Mucosa of rectum (tissue), 2 donors: ENCODE measurements at regions not wholly inside any gene's neighbourhood (a gene's known extent, or its start where the extent isn't known, plus 50 kb on each side); places are given as distances from the start of the nearest gene placed in this dataset.

ENCODE experiments used
- H3K27ac ChIP-seq, 2 donors: one replicate each; pipeline ENCODE4 v1.7.0; 2013; ENCODE audit warnings: inconsistent platforms in 2 of 2, low read depth in 2 of 2, low read length in 2 of 2
- H3K27me3 ChIP-seq, 2 donors: one replicate each; pipeline ENCODE4 v1.7.0; 2013; ENCODE audit warnings: low read length in 2 of 2; ENCODE audit not compliant: control insufficient read depth in 2 of 2, insufficient read depth in 2 of 2
- H3K36me3 ChIP-seq, 2 donors: one replicate each; pipeline ENCODE4 v1.7.0; 2013; ENCODE audit warnings: low read length in 2 of 2; ENCODE audit not compliant: control insufficient read depth in 2 of 2, insufficient read depth in 2 of 2
- H3K4me1 ChIP-seq, 2 donors: one replicate each; pipeline ENCODE4 v1.7.0; 2013; ENCODE audit warnings: low read length in 2 of 2, mild to moderate bottlenecking in 1 of 2; ENCODE audit not compliant: control insufficient read depth in 2 of 2, insufficient read depth in 2 of 2
- H3K4me3 ChIP-seq, 2 donors: one replicate each; pipeline ENCODE4 v1.7.0; 2013; ENCODE audit warnings: low read length in 2 of 2
- H3K9ac ChIP-seq, 2 donors: one replicate each; pipeline ENCODE4 v1.7.0; 2013; ENCODE audit warnings: low read length in 2 of 2, low read depth in 1 of 2, mild to moderate bottlenecking in 1 of 2
- H3K9me3 ChIP-seq, 2 donors: one replicate each; pipeline ENCODE4 v1.7.0; 2013; ENCODE audit warnings: low read length in 2 of 2; ENCODE audit not compliant: control insufficient read depth in 2 of 2
- donor health status: healthy.
- donor health status: Normal muscosa, but diverticular disease.

DNA sequence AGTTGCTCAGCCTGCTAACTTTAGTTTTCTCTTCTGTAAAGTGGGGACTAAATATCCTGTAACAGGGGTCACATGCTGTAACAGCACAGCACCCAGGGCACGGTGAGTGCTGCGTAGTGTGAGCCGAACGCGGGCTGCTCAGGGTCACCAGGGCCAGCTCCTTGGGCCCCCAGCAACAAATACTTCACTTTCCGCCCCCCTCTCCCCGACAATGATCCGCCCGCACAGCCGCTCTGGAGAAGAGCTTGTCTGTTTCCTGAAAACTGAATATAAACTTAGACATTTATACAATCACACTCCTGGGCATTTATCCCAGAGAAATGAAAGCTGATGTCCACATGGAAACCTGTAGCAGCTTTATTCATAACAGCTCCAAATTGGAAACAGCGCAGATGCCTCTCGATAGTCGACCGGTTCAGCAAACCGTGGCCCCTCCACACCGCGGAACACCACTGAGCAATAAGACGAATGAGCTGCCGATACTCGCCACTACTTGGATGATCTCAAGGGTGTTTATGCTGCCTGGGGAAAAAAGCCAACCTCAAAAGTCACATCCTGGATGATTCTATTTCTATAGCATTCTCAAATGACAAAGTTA is 267.2 kb downstream of the PARN start:
- no peaks in the 10 kb centered on the region for H3K36me3 ChIP-seq
- H3K4me1 ChIP-seq, result no peaks in the 10 kb centered on the region
- H3K27ac ChIP-seq, result no peak overlapping the region
- H3K9me3 ChIP-seq, result no peaks in the 10 kb centered on the region
- H3K27me3 ChIP-seq, result no peaks in the 10 kb centered on the region
- H3K4me3 ChIP-seq, result peak overlapping the region in 1 of 2 donors; percentile 15
- no peak overlapping the region for H3K9ac ChIP-seq

- no peak overlapping the region for H3K27ac ChIP-seq
- H3K4me3 ChIP-seq, result no peak overlapping the region
- no peaks in the 10 kb centered on the region for H3K4me1 ChIP-seq
- no peaks in the 10 kb centered on the region for H3K9me3 ChIP-seq
- H3K27me3 ChIP-seq, result no peaks in the 10 kb centered on the region
- no peaks in the 10 kb centered on the region for H3K36me3 ChIP-seq
- H3K9ac ChIP-seq, result no peak overlapping the region
Observed at GRCh38 chr16:14360326-14361037, 269.6 kb downstream of the PARN start.

GRCh38 chr16:14358697-14359305 is 271.3 kb downstream of the PARN start:
- no peaks in the 10 kb centered on the region for H3K4me1 ChIP-seq
- no peak overlapping the region for H3K9ac ChIP-seq
- H3K9me3 ChIP-seq, result no peaks in the 10 kb centered on the region
- no peak overlapping the region for H3K4me3 ChIP-seq
- no peaks in the 10 kb centered on the region for H3K36me3 ChIP-seq
- no peak overlapping the region for H3K27ac ChIP-seq
- H3K27me3 ChIP-seq, result no peaks in the 10 kb centered on the region

GRCh38 chr16:14357328-14357727 is 272.7 kb downstream of the PARN start:
- Histone ChIP-seq H3K9ac (no peak overlapping the region), H3K4me3 (no peak overlapping the region), H3K9me3 (no peaks in the 10 kb centered on the region), H3K27me3 (no peaks in the 10 kb centered on the region), H3K36me3 (no peaks in the 10 kb centered on the region), H3K4me1 (no peaks in the 10 kb centered on the region), H3K27ac (no peak overlapping the region)

GRCh38 chr16:14356064-14356463 is 274.0 kb downstream of the PARN start:
- H3K9ac ChIP-seq, result no peak overlapping the region
- H3K27ac ChIP-seq, result no peak overlapping the region
- no peak overlapping the region for H3K4me3 ChIP-seq

DNA sequence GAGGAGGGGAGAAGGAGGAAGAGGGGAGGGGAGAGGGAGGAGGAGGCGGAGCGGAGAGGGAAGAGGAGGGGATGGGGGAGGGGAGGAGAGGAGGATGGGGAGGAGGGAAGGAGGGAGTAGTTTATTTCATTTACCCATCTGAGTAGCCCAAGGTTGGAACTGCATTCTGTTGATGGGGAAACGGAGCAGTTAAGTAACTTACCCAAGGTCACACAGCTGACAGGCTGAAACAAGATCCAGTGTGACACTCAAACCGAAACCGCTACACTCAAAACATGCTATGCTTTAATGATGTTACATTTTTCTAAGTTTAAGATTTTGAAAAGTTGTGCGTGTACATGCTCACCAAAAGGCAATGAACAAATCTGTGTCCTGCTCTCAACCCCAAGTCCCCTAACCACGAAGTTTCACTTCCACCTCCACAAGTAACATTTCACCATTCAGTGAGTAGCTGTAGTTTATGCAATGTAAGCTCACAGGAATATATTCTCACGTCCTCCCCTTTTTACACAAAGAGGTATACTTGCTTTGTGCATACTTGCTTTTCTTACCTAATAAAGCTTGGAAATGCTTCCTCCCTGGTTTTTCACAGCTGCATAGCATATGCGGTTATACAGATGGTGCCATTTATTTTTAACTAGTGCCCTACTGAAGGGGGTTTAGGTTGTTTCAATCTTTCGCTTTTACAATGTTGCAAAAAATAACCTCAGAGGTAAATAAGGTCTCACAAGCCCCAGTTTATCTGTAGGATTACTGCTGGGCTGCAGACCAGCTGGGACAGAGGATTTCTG is 275.3 kb downstream of the PARN start:
- peak overlapping the region in 1 of 2 donors; percentile 49 for H3K27ac ChIP-seq
- no peak overlapping the region for H3K4me3 ChIP-seq

More at GRCh38 chr16:14356064-14356463, 274.0 kb downstream of the PARN start:
- no peaks in the 10 kb centered on the region for H3K27me3 ChIP-seq
- no peaks in the 10 kb centered on the region for H3K9me3 ChIP-seq
- no peaks in the 10 kb centered on the region for H3K36me3 ChIP-seq
- H3K4me1 ChIP-seq, result no peaks in the 10 kb centered on the region

DNA sequence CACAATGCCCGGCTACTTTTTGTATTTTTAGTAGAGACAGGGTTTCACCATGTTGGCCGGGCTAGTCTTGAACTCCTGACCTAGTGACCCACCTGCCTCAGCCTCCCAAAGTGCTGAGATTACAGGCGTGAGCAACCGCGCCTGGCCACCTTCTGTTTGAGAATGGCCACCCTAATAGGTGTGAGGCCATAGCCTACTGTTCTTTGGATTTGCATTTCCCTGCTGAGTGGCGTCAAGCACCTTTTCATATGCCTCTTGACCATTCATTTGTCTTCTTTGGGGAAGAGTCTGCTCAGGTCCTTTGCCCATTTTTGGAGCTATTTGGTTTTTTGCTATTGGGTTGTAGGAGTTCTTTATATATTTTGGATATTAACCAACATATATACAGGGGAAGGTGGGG is 276.7 kb downstream of the PARN start:
- H3K27me3 ChIP-seq, result no peaks in the 10 kb centered on the region
- no peaks in the 10 kb centered on the region for H3K4me1 ChIP-seq
- H3K9me3 ChIP-seq, result no peaks in the 10 kb centered on the region
- no peak overlapping the region for H3K4me3 ChIP-seq
- H3K9ac ChIP-seq, result no peak overlapping the region
- no peak overlapping the region for H3K27ac ChIP-seq
- no peaks in the 10 kb centered on the region for H3K36me3 ChIP-seq

More for the DNA sequence above, 275.3 kb downstream of the PARN start:
- Histone ChIP-seq H3K27me3 (no peaks in the 10 kb centered on the region), H3K9me3 (no peaks in the 10 kb centered on the region), H3K9ac (no peak overlapping the region), H3K36me3 (no peaks in the 10 kb centered on the region), H3K4me1 (no peaks in the 10 kb centered on the region)

DNA sequence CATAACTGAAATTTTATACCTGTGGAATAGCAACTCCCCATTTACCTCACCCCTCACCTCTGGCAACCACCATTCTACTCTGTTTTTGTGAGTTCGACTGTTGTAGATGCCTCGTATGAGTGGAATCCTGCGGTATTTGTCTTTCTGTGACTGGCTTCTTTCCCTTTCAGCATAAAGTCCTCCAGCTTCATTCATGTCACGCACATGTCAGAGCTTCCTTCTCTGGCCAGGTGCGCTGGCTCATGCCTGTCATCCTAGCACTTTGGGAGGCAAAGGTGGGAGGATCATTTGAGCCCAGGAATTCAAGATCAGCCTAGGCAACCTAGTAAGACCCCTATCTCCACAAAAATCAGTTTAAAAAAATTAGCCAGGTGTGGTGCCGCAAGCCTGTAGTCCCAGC is 278.4 kb downstream of the PARN start:
- Histone ChIP-seq H3K27me3 (no peaks in the 10 kb centered on the region), H3K36me3 (no peaks in the 10 kb centered on the region), H3K27ac (no peak overlapping the region), H3K9ac (no peak overlapping the region), H3K4me3 (no peak overlapping the region), H3K9me3 (no peaks in the 10 kb centered on the region), H3K4me1 (no peaks in the 10 kb centered on the region)

- no peaks in the 10 kb centered on the region for H3K4me1 ChIP-seq
- no peaks in the 10 kb centered on the region for H3K36me3 ChIP-seq
- H3K27ac ChIP-seq, result no peak overlapping the region
- no peak overlapping the region for H3K9ac ChIP-seq
- H3K9me3 ChIP-seq, result no peaks in the 10 kb centered on the region
- H3K27me3 ChIP-seq, result no peaks in the 10 kb centered on the region
- H3K4me3 ChIP-seq, result no peak overlapping the region
Observed at GRCh38 chr16:14350626-14351025, 279.4 kb downstream of the PARN start.

DNA sequence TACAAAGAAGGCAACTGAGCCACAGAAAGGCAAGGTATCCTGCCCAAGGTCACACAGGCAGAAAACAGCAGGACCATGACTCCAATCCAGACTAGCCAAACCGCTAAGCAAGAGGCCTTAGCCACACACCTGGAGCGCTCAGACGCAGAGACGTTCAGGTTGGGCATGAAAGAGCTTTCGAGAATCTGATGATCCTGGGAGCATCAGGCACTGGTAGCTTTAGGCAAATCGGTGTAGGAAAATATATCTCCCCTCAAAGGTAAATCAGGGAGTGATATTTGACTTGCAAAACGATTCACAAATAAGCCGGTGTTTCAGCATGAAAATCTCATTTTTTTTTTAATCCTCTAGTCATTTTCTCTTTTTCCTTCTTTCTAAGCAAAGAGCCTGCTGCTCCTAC is 279.0 kb downstream of the MRTFB start:
- no peaks in the 10 kb centered on the region for H3K4me1 ChIP-seq
- no peaks in the 10 kb centered on the region for H3K9me3 ChIP-seq
- H3K4me3 ChIP-seq, result no peak overlapping the region
- no peaks in the 10 kb centered on the region for H3K36me3 ChIP-seq
- no peaks in the 10 kb centered on the region for H3K27me3 ChIP-seq
- H3K27ac ChIP-seq, result no peak overlapping the region
- H3K9ac ChIP-seq, result no peak overlapping the region
